GM21526 (cell line): ENCODE measurements at regions not wholly inside any gene's neighbourhood (a gene's known extent, or its start where the extent isn't known, plus 50 kb on each side); places are given as distances from the start of the nearest gene placed in this dataset.

Source experiments
- ATAC-seq: cut with Tn5 transposase; IDR thresholded peaks from one replicate; pipeline ENCODE4 v1.9.1; 2021; ENCODE audit warnings: moderate library complexity; ENCODE audit not compliant: unreplicated experiment, low FRiP score

- ATAC-seq = no peak
Observed at GRCh38 chr5:98679963-98680362, 93.5 kb upstream of the RGMB start.

GRCh38 chr5:98690002-98690401 is 83.5 kb upstream of the RGMB start:
- ATAC-seq = no peak

DNA sequence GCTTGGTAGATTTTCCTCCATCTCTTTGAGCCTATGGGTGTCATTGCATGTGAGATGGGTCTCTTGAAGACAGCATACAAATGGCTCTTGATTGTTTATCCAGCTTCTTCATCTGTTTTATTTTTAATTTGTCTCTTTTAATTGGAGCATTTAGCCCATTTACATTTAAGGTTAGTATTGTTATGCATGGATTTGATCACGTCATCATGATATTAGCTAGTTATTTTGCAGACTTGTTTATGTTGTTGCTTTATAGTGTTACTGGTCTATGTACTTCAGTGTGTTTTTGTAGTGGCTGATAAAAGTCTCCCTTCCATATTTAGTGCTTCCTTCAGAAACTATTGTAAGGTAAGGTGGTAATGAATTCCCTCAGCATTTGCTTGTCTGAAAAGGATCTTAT is 78.6 kb upstream of the RGMB start:
- ATAC-seq = no peak

- ATAC-seq = no peak
Observed at GRCh38 chr5:98698359-98698758, 75.1 kb upstream of the RGMB start.

DNA sequence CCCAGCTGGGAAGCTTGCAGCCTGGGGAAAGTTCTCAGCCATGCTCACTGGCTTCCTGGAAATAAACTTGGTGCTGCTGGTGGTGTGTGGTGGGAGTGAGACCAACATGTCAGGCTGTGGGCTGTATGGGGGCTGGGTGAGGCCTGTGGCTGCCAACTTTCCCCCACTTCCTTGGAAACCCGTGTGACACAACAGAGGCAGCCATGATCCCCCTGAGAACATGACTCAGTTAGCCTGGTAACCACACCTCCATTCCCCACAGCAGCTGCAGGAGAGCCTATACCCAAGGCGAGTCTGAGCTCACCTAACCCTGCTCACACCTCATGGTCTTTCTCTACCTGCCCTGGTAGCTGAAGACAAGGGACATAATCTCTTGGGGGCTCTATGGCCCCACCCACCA is 72.7 kb upstream of the RGMB start:
- ATAC-seq = no peak

GRCh38 chr5:98705841-98706240 is 67.6 kb upstream of the RGMB start:
- ATAC-seq = no peak

- no peak for ATAC-seq
Observed at GRCh38 chr5:98709681-98710080, 63.8 kb upstream of the RGMB start.

DNA sequence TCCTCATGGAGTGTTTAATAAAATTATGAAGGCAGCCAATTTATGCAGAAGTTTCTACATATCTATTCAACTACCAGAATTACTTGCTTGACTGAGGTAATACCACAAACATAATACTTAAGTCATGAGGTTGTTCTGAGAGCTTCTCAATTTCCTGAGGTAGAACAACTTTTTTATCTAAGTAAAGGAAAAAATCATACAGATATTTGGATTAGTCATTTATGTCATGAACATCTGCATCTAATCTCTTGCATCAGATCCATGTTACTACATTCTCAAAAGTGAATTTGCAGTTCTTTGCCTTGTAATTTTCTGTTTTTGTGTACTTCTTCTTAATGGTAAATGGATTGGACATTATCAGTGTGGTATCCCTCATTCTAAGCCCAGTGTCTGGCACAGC is 60.4 kb upstream of the RGMB start:
- ATAC-seq = no peak

- ATAC-seq = no peak
Observed at GRCh38 chr5:98713856-98714255, 59.6 kb upstream of the RGMB start.

DNA sequence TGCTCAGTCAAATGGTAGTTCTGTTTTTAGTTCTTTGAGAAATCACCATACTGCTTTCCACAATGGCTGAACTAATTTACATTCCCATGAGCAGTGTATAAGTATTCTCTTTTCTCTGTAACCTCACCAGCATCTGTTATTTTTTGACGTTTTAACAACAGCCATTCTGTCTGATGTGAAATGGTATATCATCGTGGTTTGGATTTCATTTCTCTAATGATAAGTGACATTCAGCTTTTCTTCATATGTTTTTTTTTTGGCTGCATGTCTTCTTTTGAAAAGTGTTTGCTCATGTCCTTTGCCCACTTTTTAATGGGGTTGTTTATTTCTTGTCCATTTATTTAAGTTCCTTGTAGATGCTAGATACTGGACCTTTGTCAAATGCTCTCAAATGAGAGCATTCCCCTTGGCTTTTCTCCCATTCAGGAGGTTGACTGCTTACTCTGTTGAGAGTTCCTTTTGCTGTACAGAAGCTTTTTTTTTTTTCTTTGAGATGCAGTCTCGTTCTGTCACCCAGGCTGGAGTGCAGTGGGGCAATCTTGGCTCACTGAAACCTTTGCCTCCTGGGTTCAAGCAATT is 58.7 kb upstream of the RGMB start:
- no peak for ATAC-seq

GRCh38 chr5:98721231-98721928 is 52.1 kb upstream of the RGMB start:
- no peak for ATAC-seq

DNA sequence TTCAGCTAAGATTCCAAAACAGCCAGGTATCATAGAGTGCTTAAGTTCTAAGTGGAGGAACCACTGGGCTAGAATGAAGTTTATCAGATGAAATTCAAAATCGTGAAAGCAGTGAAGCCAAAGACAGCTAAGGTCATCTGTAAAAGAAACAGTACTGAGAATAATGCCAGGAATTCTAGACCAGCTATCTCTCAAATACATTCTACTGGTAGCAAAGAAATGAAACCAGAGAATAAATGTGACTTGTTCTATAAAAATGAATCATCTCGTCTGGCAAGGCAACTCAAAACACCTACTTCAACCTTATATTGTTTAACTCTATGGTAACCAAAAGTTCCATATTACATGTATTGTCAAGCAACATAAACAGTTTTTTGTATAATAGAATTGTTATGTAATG is 51.3 kb upstream of the RGMB start:
- ATAC-seq = no peak

GRCh38 chr5:98723061-98723460 is 50.4 kb upstream of the RGMB start:
- no peak for ATAC-seq
